H9 (cell line): ENCODE measurements at regions not wholly inside any gene's neighbourhood (a gene's known extent, or its start where the extent isn't known, plus 50 kb on each side); places are given as distances from the start of the nearest gene placed in this dataset.

Experiments
- DNase-seq: peaks from one replicate; pipeline ENCODE4 v3.0.0-alpha.2; 2017
- H2AFZ ChIP-seq: one replicate; pipeline ENCODE4 v1.6.1; 2013; ENCODE audit warnings: mild to moderate bottlenecking, low read length, control low read depth, moderate library complexity
- H2AK5ac ChIP-seq: 2 replicates; pipeline ENCODE4 v1.6.1; 2013; ENCODE audit warnings: low read length, control low read depth, mixed read lengths; ENCODE audit not compliant: insufficient read length
- H2BK120ac ChIP-seq: one replicate; pipeline ENCODE4 v1.6.1; 2013; ENCODE audit warnings: low read depth, mild to moderate bottlenecking, low read length, control low read depth, inconsistent platforms; ENCODE audit not compliant: poor library complexity, severe bottlenecking
- H2BK12ac ChIP-seq: 2 replicates; pipeline ENCODE4 v1.6.1; 2013; ENCODE audit warnings: low read length, control low read depth, mixed read lengths, low read depth; ENCODE audit not compliant: insufficient read length
- H2BK15ac ChIP-seq: 2 replicates; pipeline ENCODE4 v1.6.1; 2013; ENCODE audit warnings: low read depth, low read length, control low read depth
- H2BK20ac ChIP-seq: one replicate; pipeline ENCODE4 v1.6.1; 2013; ENCODE audit warnings: low read depth, mild to moderate bottlenecking, low read length, control low read depth, inconsistent platforms; ENCODE audit not compliant: poor library complexity, severe bottlenecking
- H2BK5ac ChIP-seq: 2 replicates; pipeline ENCODE4 v1.6.1; 2013; ENCODE audit warnings: low read length, control low read depth, mixed read lengths; ENCODE audit not compliant: insufficient read length
- H3K14ac ChIP-seq: 2 replicates; pipeline ENCODE4 v1.6.1; 2013; ENCODE audit warnings: low read length, control low read depth; ENCODE audit not compliant: insufficient read depth
- H3K18ac ChIP-seq: 2 replicates; pipeline ENCODE4 v1.6.1; 2013; ENCODE audit warnings: low read depth, mild to moderate bottlenecking, mixed read lengths, low read length, control low read depth; ENCODE audit not compliant: insufficient read length
- H3K23ac ChIP-seq: 2 replicates; pipeline ENCODE4 v1.6.1; 2013; ENCODE audit warnings: low read length, control low read depth, mixed read lengths, low read depth; ENCODE audit not compliant: insufficient read length
- H3K23me2 ChIP-seq: 2 replicates; pipeline ENCODE4 v1.6.1; 2013; ENCODE audit warnings: low read depth, mild to moderate bottlenecking, mixed read lengths, low read length, control low read depth; ENCODE audit not compliant: insufficient read length, poor library complexity, severe bottlenecking
- H3K27ac ChIP-seq: 2 replicates; pipeline ENCODE4 v1.5.1; 2013; ENCODE audit warnings: low read length, control low read depth, mixed read lengths, low read depth; ENCODE audit not compliant: insufficient read length
- H3K27me3 ChIP-seq: 2 replicates; pipeline ENCODE4 v1.6.1; 2013; ENCODE audit warnings: low read length, control low read depth, inconsistent platforms; ENCODE audit not compliant: insufficient read depth
- H3K4ac ChIP-seq: 2 replicates; pipeline ENCODE4 v1.6.1; 2013; ENCODE audit warnings: low read depth, mild to moderate bottlenecking, control low read depth, inconsistent platforms, low read length, moderate library complexity
- H3K4me1 ChIP-seq: 2 replicates; pipeline ENCODE4 v1.6.1; 2013; ENCODE audit warnings: low read length, control low read depth, inconsistent platforms; ENCODE audit not compliant: insufficient read depth
- H3K4me2 ChIP-seq: 2 replicates; pipeline ENCODE4 v1.6.1; 2013; ENCODE audit warnings: low read length, control low read depth, mixed read lengths; ENCODE audit not compliant: insufficient read length, insufficient read depth
- H3K56ac ChIP-seq: 2 replicates; pipeline ENCODE4 v1.6.1; 2013; ENCODE audit warnings: low read depth, mild to moderate bottlenecking, mixed read lengths, low read length, control low read depth; ENCODE audit not compliant: insufficient read length
- H3K79me1 ChIP-seq: 2 replicates; pipeline ENCODE4 v1.6.1; 2013; ENCODE audit warnings: low read depth, mild to moderate bottlenecking, moderate library complexity, low read length, control low read depth, inconsistent platforms; ENCODE audit not compliant: insufficient read depth, poor library complexity, severe bottlenecking
- H3K79me2 ChIP-seq: 2 replicates; pipeline ENCODE4 v1.6.1; 2013; ENCODE audit warnings: low read length, control low read depth, inconsistent platforms; ENCODE audit not compliant: insufficient read depth
- H3K9ac ChIP-seq: 2 replicates; pipeline ENCODE4 v1.6.1; 2013; ENCODE audit warnings: low read length, control low read depth, mixed read lengths; ENCODE audit not compliant: insufficient read length; ENCODE audit errors: extremely low read depth
- H3K9me3 ChIP-seq: one replicate; pipeline ENCODE4 v1.6.1; 2013; ENCODE audit warnings: low read depth, low read length, inconsistent platforms; ENCODE audit not compliant: control insufficient read depth
- H3T11ph ChIP-seq: one replicate; pipeline ENCODE4 v1.6.1; 2013; ENCODE audit warnings: mild to moderate bottlenecking, low read length, control low read depth, inconsistent platforms
- H4K20me1 ChIP-seq: one replicate; pipeline ENCODE4 v1.6.1; 2013; ENCODE audit not compliant: control insufficient read depth, insufficient read length, insufficient read depth
- H4K5ac ChIP-seq: 2 replicates; pipeline ENCODE4 v1.6.1; 2013; ENCODE audit warnings: low read depth, mild to moderate bottlenecking, mixed read lengths, low read length, control low read depth; ENCODE audit not compliant: insufficient read length
- H4K8ac ChIP-seq: replicated peaks from 2 replicates; pipeline ENCODE4 v1.6.1; 2013; ENCODE audit warnings: low read length, control low read depth, mixed read lengths, low read depth; ENCODE audit not compliant: insufficient read length
- H4K91ac ChIP-seq: 2 replicates; pipeline ENCODE4 v1.6.1; 2013; ENCODE audit warnings: low read depth, mild to moderate bottlenecking, moderate library complexity, mixed read lengths, low read length, control low read depth; ENCODE audit not compliant: insufficient read length
- H3K27ac Mint-ChIP-seq, 3 experiments: 2 replicates in 2 of 3; 3 replicates in 1 of 3; pipeline ENCODE4 v1.8.0; 2020 to 2021; ENCODE audit warnings: mixed read lengths in 3 of 3, mild to moderate bottlenecking in 1 of 3, moderate library complexity in 1 of 3
- H3K27me3 Mint-ChIP-seq: 2 replicates; pipeline ENCODE4 v1.8.0; 2021; ENCODE audit warnings: low read depth, mild to moderate bottlenecking, moderate library complexity, mixed read lengths
- H3K36me3 Mint-ChIP-seq, 3 experiments: 2 replicates in 2 of 3; 3 replicates in 1 of 3; pipeline ENCODE4 v1.8.0; 2020 to 2021; ENCODE audit warnings: low read depth in 3 of 3, mixed read lengths in 3 of 3; ENCODE audit not compliant: insufficient read depth in 1 of 3
- H3K4me1 Mint-ChIP-seq, 2 experiments: 2 replicates each; pipeline ENCODE4 v1.8.0; 2020; ENCODE audit warnings: mixed read lengths in 2 of 2
- H3K4me3 Mint-ChIP-seq, 2 experiments: 2 replicates in 1 of 2; 3 replicates in 1 of 2; pipeline ENCODE4 v1.8.0; 2020 to 2021; ENCODE audit warnings: mild to moderate bottlenecking in 2 of 2, mixed read lengths in 2 of 2, moderate library complexity in 1 of 2
- H3K9me3 Mint-ChIP-seq, 2 experiments: 2 replicates in 1 of 2; 3 replicates in 1 of 2; pipeline ENCODE4 v1.8.0; 2020; ENCODE audit warnings: mild to moderate bottlenecking in 2 of 2, mixed read lengths in 2 of 2, moderate library complexity in 1 of 2
- WGBS: extraction: QIAGEN DNeasy Blood & Tissue Kit; methylation state at CpG from one replicate; pipeline ENCODE4 v1.1.7; 2013; ENCODE audit warnings: missing lambda C conversion rate, low lambda C conversion rate, mixed read lengths; ENCODE audit not compliant: insufficient read length; ENCODE audit errors: extremely low coverage; 5-methylcytosine and 5-hydroxymethylcytosine counted together
- TF ChIP-seq, protein P1 (sequence below): fragments of 200-600 bp; sonication (generic); conservative IDR thresholded peaks from 3 replicates; pipeline ENCODE4 v1.8.0; 2021; ENCODE audit warnings: antibody characterized with exemption, mild to moderate bottlenecking

- no peak overlapping the region for H3K4me3 Mint-ChIP-seq
- no peak overlapping the region for H2BK120ac ChIP-seq
- H3K79me1 ChIP-seq = no peaks in the 10 kb centered on the region
- H4K91ac ChIP-seq = no peak overlapping the region
- peaks cover 11 to 15% of the 10 kb centered on the region in 2 experiments; a peak in 3 of 4 replicates for H3K4me1 Mint-ChIP-seq
- H3K18ac ChIP-seq = no peak overlapping the region
- H3T11ph ChIP-seq = no peak overlapping the region
- H3K27ac Mint-ChIP-seq = no peak overlapping the region
- no peak overlapping the region for H2BK5ac ChIP-seq
- no peak overlapping the region for H3K56ac ChIP-seq
- H3K27ac ChIP-seq = no peak overlapping the region
- TF ChIP-seq, protein P1, sequence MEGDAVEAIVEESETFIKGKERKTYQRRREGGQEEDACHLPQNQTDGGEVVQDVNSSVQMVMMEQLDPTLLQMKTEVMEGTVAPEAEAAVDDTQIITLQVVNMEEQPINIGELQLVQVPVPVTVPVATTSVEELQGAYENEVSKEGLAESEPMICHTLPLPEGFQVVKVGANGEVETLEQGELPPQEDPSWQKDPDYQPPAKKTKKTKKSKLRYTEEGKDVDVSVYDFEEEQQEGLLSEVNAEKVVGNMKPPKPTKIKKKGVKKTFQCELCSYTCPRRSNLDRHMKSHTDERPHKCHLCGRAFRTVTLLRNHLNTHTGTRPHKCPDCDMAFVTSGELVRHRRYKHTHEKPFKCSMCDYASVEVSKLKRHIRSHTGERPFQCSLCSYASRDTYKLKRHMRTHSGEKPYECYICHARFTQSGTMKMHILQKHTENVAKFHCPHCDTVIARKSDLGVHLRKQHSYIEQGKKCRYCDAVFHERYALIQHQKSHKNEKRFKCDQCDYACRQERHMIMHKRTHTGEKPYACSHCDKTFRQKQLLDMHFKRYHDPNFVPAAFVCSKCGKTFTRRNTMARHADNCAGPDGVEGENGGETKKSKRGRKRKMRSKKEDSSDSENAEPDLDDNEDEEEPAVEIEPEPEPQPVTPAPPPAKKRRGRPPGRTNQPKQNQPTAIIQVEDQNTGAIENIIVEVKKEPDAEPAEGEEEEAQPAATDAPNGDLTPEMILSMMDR = no peak
- H4K8ac ChIP-seq = no peak overlapping the region
- no peak for DNase-seq
- H3K23me2 ChIP-seq = no peaks in the 10 kb centered on the region
- H3K9ac ChIP-seq = no peak overlapping the region
- no peak overlapping the region for H4K5ac ChIP-seq
- H2BK15ac ChIP-seq = no peak overlapping the region
- no peak overlapping the region for H3K14ac ChIP-seq
- H3K36me3 Mint-ChIP-seq = no peaks in the 10 kb centered on the region
- no peak overlapping the region for H3K4ac ChIP-seq
- H3K23ac ChIP-seq = no peak overlapping the region
- H2BK12ac ChIP-seq = no peak overlapping the region
- H2AFZ ChIP-seq = no peak overlapping the region
- H4K20me1 ChIP-seq = no peaks in the 10 kb centered on the region
- no peaks in the 10 kb centered on the region for H3K4me1 ChIP-seq
- no peaks in the 10 kb centered on the region for H3K27me3 ChIP-seq
- H3K79me2 ChIP-seq = no peaks in the 10 kb centered on the region
- H2BK20ac ChIP-seq = no peak overlapping the region
- no peak overlapping the region for H2AK5ac ChIP-seq
- no peak overlapping the region for H3K4me2 ChIP-seq
- H3K9me3 Mint-ChIP-seq = no peaks in the 10 kb centered on the region
- WGBS = no CpG with 5 or more reads among the region's 7 CpGs
- no peaks in the 10 kb centered on the region for H3K9me3 ChIP-seq
- no peaks in the 10 kb centered on the region for H3K27me3 Mint-ChIP-seq
Measured at GRCh38 chr1:213683529-213683928, 304.2 kb upstream of the PROX1 start.
